C4-2B (cell line): ENCODE measurements at regions not wholly inside any gene's neighbourhood (a gene's known extent, or its start where the extent isn't known, plus 50 kb on each side); places are given as distances from the start of the nearest gene placed in this dataset.

Source experiments
- H3K27ac ChIP-seq: fragments of 450-650 bp; 2 replicates; pipeline ENCODE4 v1.5.1; 2017
- CTCF ChIP-seq: fragments of 450-650 bp; conservative IDR thresholded peaks from 2 replicates; pipeline ENCODE4 v1.5.1; 2017; ENCODE audit warnings: mild to moderate bottlenecking
- ZFX ChIP-seq: fragments of 450-650 bp; IDR thresholded peaks from 2 replicates; pipeline ENCODE4 v1.6.1; 2017

- no peak for TF ChIP-seq ZFX
- TF ChIP-seq CTCF: no peak
- H3K27ac ChIP-seq: no peak overlapping the region
These were observed 469.5 kb upstream of the SALL3 start for GRCh38 chr18:78510091-78510490.

GRCh38 chr18:78510636-78511035, 469.0 kb upstream of the SALL3 start:
- no peak overlapping the region for H3K27ac ChIP-seq
- no peak for TF ChIP-seq CTCF
- no peak for TF ChIP-seq ZFX

GRCh38 chr18:78511666-78512601, 467.7 kb upstream of the SALL3 start:
- no peak overlapping the region for H3K27ac ChIP-seq
- no peak for TF ChIP-seq ZFX
- TF ChIP-seq CTCF: no peak

GRCh38 chr18:78514910-78515670, 464.5 kb upstream of the SALL3 start:
- no peak for TF ChIP-seq CTCF
- no peak for TF ChIP-seq ZFX
- H3K27ac ChIP-seq: no peak overlapping the region

- TF ChIP-seq CTCF: no peak
- no peak for TF ChIP-seq ZFX
- H3K27ac ChIP-seq: no peak overlapping the region
These were observed 462.3 kb upstream of the SALL3 start for GRCh38 chr18:78517328-78517727.

GRCh38 chr18:78517973-78518372, 461.6 kb upstream of the SALL3 start:
- TF ChIP-seq CTCF (no peak), ZFX (no peak)
- no peak overlapping the region for H3K27ac ChIP-seq

- TF ChIP-seq CTCF (no peak), ZFX (no peak)
- H3K27ac ChIP-seq: no peak overlapping the region
These were observed 460.8 kb upstream of the SALL3 start for GRCh38 chr18:78518805-78519204.
